GM20000 (cell line): ENCODE measurements at regions not wholly inside any gene's neighbourhood (a gene's known extent, or its start where the extent isn't known, plus 50 kb on each side); places are given as distances from the start of the nearest gene placed in this dataset.

Experiments
- DNase-seq: peaks from one replicate; pipeline ENCODE4 v3.0.0; 2012; ENCODE audit warnings: low spot score
- TF ChIP-seq, protein P1 (sequence below): IDR thresholded peaks from 2 replicates; pipeline ENCODE4 v1.5.1; 2012; ENCODE audit warnings: mild to moderate bottlenecking, control low read depth; ENCODE audit errors: extremely low read depth, missing control alignments

GRCh38 chr6:82767037-82767436, 298.6 kb downstream of the UBE3D start:
- TF ChIP-seq, protein P1, sequence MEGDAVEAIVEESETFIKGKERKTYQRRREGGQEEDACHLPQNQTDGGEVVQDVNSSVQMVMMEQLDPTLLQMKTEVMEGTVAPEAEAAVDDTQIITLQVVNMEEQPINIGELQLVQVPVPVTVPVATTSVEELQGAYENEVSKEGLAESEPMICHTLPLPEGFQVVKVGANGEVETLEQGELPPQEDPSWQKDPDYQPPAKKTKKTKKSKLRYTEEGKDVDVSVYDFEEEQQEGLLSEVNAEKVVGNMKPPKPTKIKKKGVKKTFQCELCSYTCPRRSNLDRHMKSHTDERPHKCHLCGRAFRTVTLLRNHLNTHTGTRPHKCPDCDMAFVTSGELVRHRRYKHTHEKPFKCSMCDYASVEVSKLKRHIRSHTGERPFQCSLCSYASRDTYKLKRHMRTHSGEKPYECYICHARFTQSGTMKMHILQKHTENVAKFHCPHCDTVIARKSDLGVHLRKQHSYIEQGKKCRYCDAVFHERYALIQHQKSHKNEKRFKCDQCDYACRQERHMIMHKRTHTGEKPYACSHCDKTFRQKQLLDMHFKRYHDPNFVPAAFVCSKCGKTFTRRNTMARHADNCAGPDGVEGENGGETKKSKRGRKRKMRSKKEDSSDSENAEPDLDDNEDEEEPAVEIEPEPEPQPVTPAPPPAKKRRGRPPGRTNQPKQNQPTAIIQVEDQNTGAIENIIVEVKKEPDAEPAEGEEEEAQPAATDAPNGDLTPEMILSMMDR = no peak
- DNase-seq = no peak

GRCh38 chr6:82767447-82767846, 298.2 kb downstream of the UBE3D start:
- TF ChIP-seq, protein P1 = no peak
- DNase-seq = no peak

GRCh38 chr6:82772851-82773717, 292.6 kb downstream of the UBE3D start:
- TF ChIP-seq, protein P1 = no peak
- no peak for DNase-seq

- no peak for DNase-seq
- TF ChIP-seq, protein P1 = no peak
These were observed 290.3 kb downstream of the UBE3D start for GRCh38 chr6:82775361-82775760.

- no peak for DNase-seq
- TF ChIP-seq, protein P1 = no peak
These were observed 289.7 kb downstream of the UBE3D start for GRCh38 chr6:82775981-82776380.

DNA sequence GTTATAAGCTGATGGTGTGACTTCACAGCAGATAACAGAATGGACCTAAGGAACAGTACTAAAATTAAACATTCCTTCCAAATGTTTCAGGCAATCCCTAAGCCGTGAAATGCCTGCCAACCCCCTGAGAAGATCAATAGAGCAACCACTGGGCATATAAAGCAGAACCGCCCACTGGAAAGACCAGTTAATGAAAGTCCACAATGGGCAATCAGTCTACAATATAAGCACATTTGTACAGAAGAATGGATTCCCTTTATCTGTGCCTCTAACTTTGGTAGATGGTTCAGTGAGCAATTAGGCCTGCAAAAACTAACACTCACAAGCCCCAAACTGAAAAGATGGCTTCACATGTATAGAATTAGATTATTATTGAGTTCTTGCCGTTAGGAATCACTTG, 286.6 kb downstream of the UBE3D start:
- TF ChIP-seq, protein P1 = no peak
- DNase-seq = no peak

- TF ChIP-seq, protein P1 = no peak
These were observed 285.3 kb downstream of the UBE3D start for GRCh38 chr6:82780334-82780733.

More at GRCh38 chr6:82780334-82780733, 285.3 kb downstream of the UBE3D start:
- no peak for DNase-seq
